Endothelial cell (in vitro differentiated cells): ENCODE measurements at regions not wholly inside any gene's neighbourhood (a gene's known extent, or its start where the extent isn't known, plus 50 kb on each side); places are given as distances from the start of the nearest gene placed in this dataset.
A peak's percentile ranks its signal among the peaks of the same experiment; 100 is the strongest.

Experiments
- DNase-seq: peaks from one replicate; pipeline ENCODE4 v3.0.0; 2021; ENCODE audit warnings: low spot score
- H3K27ac Mint-ChIP-seq: one replicate; pipeline ENCODE4 v1.8.0; 2021; ENCODE audit warnings: mixed read lengths, inconsistent platforms; ENCODE audit not compliant: unreplicated experiment
- H3K27me3 Mint-ChIP-seq: one replicate; pipeline ENCODE4 v1.8.0; 2021; ENCODE audit warnings: mild to moderate bottlenecking, moderate library complexity, mixed read lengths, inconsistent platforms; ENCODE audit not compliant: unreplicated experiment
- H3K36me3 Mint-ChIP-seq: one replicate; pipeline ENCODE4 v1.8.0; 2021; ENCODE audit warnings: mild to moderate bottlenecking, low read depth, mixed read lengths, inconsistent platforms; ENCODE audit not compliant: unreplicated experiment
- H3K4me1 Mint-ChIP-seq: one replicate; pipeline ENCODE4 v1.8.0; 2021; ENCODE audit warnings: mild to moderate bottlenecking, mixed read lengths, inconsistent platforms; ENCODE audit not compliant: unreplicated experiment
- H3K4me3 Mint-ChIP-seq: one replicate; pipeline ENCODE4 v1.8.0; 2021; ENCODE audit warnings: mild to moderate bottlenecking, mixed read lengths, inconsistent platforms; ENCODE audit not compliant: unreplicated experiment
- H3K9me3 Mint-ChIP-seq: one replicate; pipeline ENCODE4 v1.8.0; 2021; ENCODE audit warnings: mixed read lengths, inconsistent platforms; ENCODE audit not compliant: unreplicated experiment
- TF ChIP-seq, protein P1 (sequence below): fragments of 200-600 bp; sonication (generic); IDR thresholded peaks from one replicate; pipeline ENCODE4 v1.5.0; 2021; ENCODE audit warnings: antibody characterized with exemption; ENCODE audit not compliant: unreplicated experiment

DNA sequence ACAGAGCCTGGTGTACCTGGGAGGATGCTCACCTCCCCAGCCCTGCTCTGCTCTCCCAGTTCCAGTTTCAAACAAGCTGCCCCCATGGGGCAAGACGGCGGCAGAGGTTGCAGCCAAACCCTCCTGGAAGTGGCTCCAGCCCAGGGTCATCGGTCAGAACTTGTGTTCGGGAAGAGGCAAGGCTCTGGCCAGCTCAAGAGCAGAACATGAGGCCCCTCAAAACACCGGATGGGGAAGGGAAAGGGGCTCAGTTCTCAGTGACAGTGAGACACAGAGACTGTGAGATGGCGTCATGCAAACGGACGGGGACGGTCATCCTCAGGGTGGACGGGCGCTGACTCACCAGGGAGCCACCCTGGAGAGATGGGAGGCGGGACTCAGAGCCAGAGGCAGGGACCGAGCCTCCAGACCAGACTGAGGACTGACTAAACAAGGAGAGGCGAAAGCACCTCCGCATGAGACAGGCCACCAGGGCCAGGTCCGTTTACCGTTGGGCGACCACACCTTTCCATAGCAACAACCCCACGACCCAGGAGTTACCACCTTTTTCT is 63.9 kb upstream of the GALNT9 start:
- Mint-ChIP-seq H3K36me3 (peaks cover 4% of the 10 kb centered on the region), H3K27ac (no peak overlapping the region), H3K27me3 (peaks cover 16% of the 10 kb centered on the region), H3K9me3 (no peaks in the 10 kb centered on the region), H3K4me3 (no peak overlapping the region), H3K4me1 (no peaks in the 10 kb centered on the region)
- DNase-seq, result no peak
- TF ChIP-seq, protein P1, sequence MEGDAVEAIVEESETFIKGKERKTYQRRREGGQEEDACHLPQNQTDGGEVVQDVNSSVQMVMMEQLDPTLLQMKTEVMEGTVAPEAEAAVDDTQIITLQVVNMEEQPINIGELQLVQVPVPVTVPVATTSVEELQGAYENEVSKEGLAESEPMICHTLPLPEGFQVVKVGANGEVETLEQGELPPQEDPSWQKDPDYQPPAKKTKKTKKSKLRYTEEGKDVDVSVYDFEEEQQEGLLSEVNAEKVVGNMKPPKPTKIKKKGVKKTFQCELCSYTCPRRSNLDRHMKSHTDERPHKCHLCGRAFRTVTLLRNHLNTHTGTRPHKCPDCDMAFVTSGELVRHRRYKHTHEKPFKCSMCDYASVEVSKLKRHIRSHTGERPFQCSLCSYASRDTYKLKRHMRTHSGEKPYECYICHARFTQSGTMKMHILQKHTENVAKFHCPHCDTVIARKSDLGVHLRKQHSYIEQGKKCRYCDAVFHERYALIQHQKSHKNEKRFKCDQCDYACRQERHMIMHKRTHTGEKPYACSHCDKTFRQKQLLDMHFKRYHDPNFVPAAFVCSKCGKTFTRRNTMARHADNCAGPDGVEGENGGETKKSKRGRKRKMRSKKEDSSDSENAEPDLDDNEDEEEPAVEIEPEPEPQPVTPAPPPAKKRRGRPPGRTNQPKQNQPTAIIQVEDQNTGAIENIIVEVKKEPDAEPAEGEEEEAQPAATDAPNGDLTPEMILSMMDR, result no peak

DNA sequence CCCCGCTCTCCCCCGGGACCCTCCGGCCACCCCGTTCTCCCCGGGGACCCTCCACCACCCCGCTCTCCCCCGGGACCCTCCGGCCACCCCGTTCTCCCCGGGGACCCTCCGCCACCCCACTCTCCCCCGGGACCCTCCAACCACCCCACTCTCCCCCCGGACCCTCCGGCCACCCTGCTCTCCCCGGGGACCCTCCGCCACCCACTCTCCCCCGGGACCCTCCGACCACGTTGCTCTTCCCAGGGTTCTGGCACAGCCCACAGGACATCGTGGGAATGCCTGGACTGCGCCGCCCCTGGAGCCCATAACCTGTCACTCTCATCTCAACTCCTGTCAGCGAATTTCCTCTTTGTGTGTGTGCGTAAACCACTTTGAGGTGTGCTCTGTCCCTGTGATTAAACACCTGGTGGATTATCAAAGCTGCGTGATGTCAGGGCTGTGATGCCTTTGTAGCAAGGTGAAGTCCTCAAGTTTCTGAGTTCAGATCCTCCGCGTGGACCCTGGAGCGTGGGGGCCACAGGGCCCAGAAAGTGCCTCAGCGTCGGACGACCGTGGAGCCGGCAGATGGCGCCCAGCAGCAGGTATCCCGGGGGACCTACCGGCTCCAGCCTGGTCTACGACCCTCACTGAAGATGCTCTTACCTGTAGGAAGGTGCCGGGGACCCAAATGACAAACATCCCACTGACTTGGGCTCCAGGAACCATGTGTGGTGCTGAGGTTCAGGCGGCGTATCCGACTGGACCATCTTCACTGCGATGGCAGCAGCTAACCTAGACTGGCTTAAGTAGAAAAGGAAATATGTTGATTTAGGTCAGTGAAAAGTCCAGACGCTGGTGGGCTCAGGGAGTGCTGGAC is 63.2 kb upstream of the GALNT9 start:
- H3K4me1 Mint-ChIP-seq, result no peaks in the 10 kb centered on the region
- H3K36me3 Mint-ChIP-seq, result peaks cover 4% of the 10 kb centered on the region
- no peak for DNase-seq
- H3K27me3 Mint-ChIP-seq, result peaks cover 16% of the 10 kb centered on the region
- H3K27ac Mint-ChIP-seq, result no peak overlapping the region
- H3K4me3 Mint-ChIP-seq, result no peak overlapping the region
- no peaks in the 10 kb centered on the region for H3K9me3 Mint-ChIP-seq
- TF ChIP-seq, protein P1, result no peak

DNA sequence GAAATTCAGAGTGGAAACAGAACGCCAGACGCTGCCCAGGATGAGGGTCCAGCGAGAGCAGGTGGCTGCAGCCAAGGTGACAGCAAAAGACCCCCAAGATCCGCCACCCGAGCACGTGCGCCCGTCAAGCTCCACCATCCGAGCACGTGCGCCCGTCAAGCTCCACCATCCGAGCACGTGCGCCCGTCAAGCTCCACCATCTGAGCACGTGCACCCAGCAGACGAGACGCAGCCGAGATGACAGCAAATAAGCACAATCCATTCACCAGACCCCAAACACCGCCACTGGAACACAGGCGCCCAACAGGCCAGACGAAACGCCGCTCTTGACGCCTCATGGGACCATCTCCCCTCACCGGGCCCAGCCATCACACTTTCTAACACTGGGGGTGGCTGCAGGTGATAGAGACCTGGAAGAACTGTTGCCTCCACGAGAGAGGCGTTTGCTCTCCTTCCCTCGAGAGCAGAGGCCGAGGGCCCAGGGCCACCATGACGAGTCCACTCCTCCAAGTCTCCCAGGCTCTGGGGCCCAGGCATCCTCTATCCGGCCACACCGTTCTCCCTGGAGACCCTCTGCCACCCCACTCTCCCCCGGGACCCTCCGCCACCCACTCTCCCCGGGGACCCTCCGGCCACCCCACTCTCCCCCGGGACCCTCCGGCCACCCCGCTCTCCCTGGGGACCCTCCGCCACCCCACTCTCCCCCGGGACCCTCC is 62.1 kb upstream of the GALNT9 start:
- Mint-ChIP-seq H3K9me3 (no peaks in the 10 kb centered on the region), H3K27me3 (peaks cover 17% of the 10 kb centered on the region), H3K4me1 (no peaks in the 10 kb centered on the region), H3K4me3 (peak overlapping the region; percentile 1), H3K36me3 (peaks cover 4% of the 10 kb centered on the region), H3K27ac (no peak overlapping the region)
- TF ChIP-seq, protein P1, result no peak
- DNase-seq, result no peak

DNA sequence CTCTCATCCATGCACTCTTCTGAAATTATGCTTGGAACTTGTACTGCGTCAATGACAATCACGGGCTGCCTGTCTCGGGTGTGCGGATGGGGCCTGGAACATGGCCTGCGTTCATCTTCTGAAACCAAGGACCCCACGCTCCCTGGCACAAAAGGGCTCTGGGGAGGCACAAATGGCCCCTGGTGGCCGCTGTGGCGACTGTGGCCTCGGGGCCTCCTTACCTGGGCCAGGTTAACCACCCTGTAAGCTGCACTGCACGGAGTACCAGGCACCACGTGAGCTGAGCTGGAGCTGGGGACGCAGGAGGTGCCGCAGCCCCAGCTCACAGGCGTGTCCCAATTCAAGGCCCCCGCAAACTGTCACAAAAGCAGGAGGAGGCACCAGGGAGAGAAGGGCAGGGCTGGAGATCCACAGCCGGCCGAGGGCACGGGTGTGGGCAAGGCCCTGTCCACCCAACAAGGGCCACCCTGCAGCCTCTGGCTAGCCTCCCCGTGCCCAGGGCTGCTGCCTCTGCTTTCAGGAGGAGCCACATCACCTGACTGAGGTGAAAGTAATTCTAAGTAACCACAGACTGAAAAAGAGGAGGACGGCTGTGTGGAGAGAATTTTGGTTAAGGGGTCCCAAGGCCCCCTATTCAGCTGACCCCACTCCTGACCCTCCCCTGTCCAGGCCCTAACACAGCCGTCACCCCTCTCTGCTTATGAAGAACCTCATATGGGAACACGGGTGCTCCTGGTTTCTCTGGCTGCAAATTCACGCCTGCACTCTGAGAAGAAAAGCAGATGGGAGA is 61.1 kb upstream of the GALNT9 start:
- no peak for DNase-seq
- Mint-ChIP-seq H3K27me3 (peaks cover 17% of the 10 kb centered on the region), H3K4me3 (no peak overlapping the region), H3K4me1 (no peaks in the 10 kb centered on the region), H3K36me3 (peaks cover 4% of the 10 kb centered on the region), H3K27ac (no peak overlapping the region), H3K9me3 (no peaks in the 10 kb centered on the region)
- TF ChIP-seq, protein P1, result no peak
